Neural cell (in vitro differentiated cells): ENCODE measurements at regions not wholly inside any gene's neighbourhood (a gene's known extent, or its start where the extent isn't known, plus 50 kb on each side); places are given as distances from the start of the nearest gene placed in this dataset.

Source experiments
- H2AFZ ChIP-seq: fragments of 200-600, 300-800 bp; sonication (generic), shearing (Covaris generic); 2 replicates; pipeline ENCODE4 v1.6.0; 2014; ENCODE audit warnings: low read depth, mild to moderate bottlenecking, antibody characterized with exemption, low read length, moderate library complexity
- H3F3A ChIP-seq: fragments of 200-600 bp; shearing (Covaris generic); 2 replicates; pipeline ENCODE4 v1.6.1; 2016; ENCODE audit warnings: mild to moderate bottlenecking, moderate library complexity, mixed read lengths, antibody characterized with exemption, low read length; ENCODE audit not compliant: insufficient read depth, poor library complexity, severe bottlenecking
- H3K27ac ChIP-seq: fragments of 200-600, 300-800 bp; sonication (generic), shearing (Covaris generic); 2 replicates; pipeline ENCODE4 v1.5.1; 2014; ENCODE audit warnings: mild to moderate bottlenecking, low read length, moderate library complexity
- H3K27me3 ChIP-seq: fragments of 300-800, 200-600 bp; sonication (generic), shearing (Covaris generic); 2 replicates; pipeline ENCODE4 v1.6.0; 2014; ENCODE audit warnings: mild to moderate bottlenecking, low read depth, low read length, moderate library complexity; ENCODE audit not compliant: insufficient read depth
- H3K36me3 ChIP-seq: fragments of 300-800, 200-600 bp; sonication (generic), shearing (Covaris generic); 2 replicates; pipeline ENCODE4 v1.5.1; 2014; ENCODE audit warnings: mild to moderate bottlenecking, antibody characterized with exemption, low read length, moderate library complexity; ENCODE audit not compliant: insufficient read depth
- H3K4me2 ChIP-seq: fragments of 300-800, 200-600 bp; sonication (generic), shearing (Covaris generic); 2 replicates; pipeline ENCODE4 v1.6.0; 2014; ENCODE audit warnings: mild to moderate bottlenecking, low read length
- H3K4me3 ChIP-seq: fragments of 300-800, 200-600 bp; sonication (generic), shearing (Covaris generic); 2 replicates; pipeline ENCODE4 v1.5.1; 2014; ENCODE audit warnings: mild to moderate bottlenecking, low read length, moderate library complexity
- H3K79me2 ChIP-seq: fragments of 200-600 bp; shearing (Covaris generic); replicated peaks from 2 replicates; pipeline ENCODE4 v1.6.0; 2014; ENCODE audit warnings: mild to moderate bottlenecking, low read length, moderate library complexity; ENCODE audit not compliant: insufficient read depth
- H3K9ac ChIP-seq: fragments of 300-800, 200-600 bp; sonication (generic), shearing (Covaris generic); 2 replicates; pipeline ENCODE4 v1.6.1; 2016; ENCODE audit warnings: mild to moderate bottlenecking, low read length, mixed read lengths
- H3K9me2 ChIP-seq: fragments of 200-600 bp; shearing (Covaris generic); 2 replicates; pipeline ENCODE4 v1.6.1; 2016; ENCODE audit warnings: mild to moderate bottlenecking, low read length, mixed read lengths; ENCODE audit not compliant: insufficient read depth
- H3K9me3 ChIP-seq: fragments of 200-600, 300-800 bp; sonication (generic), shearing (Covaris generic); 2 replicates; pipeline ENCODE4 v1.6.1; 2016; ENCODE audit warnings: mild to moderate bottlenecking, mixed run types, low read length, moderate library complexity, mixed read lengths
- H4K20me1 ChIP-seq: fragments of 200-600 bp; shearing (Covaris generic); 2 replicates; pipeline ENCODE4 v1.6.1; 2016; ENCODE audit warnings: mild to moderate bottlenecking, mixed run types; ENCODE audit not compliant: insufficient read depth
- EP300 ChIP-seq: fragments of 450-650 bp; conservative IDR thresholded peaks from 2 replicates; pipeline ENCODE4 v1.6.1; 2014; ENCODE audit warnings: antibody characterized with exemption, mild to moderate bottlenecking, moderate library complexity; ENCODE audit not compliant: poor library complexity, severe bottlenecking
- EZH2 ChIP-seq: fragments of 200-600, 300-800 bp; shearing (Covaris generic), sonication (generic); IDR thresholded peaks from 2 replicates; pipeline ENCODE4 v1.6.1; 2014; ENCODE audit warnings: antibody characterized with exemption, low read length, borderline replicate concordance, mild to moderate bottlenecking; ENCODE audit not compliant: insufficient read depth, poor library complexity, severe bottlenecking
- MXI1 ChIP-seq: fragments of 450-650 bp; conservative IDR thresholded peaks from 2 replicates; pipeline ENCODE4 v1.6.1; 2014; ENCODE audit warnings: antibody characterized with exemption, mild to moderate bottlenecking; ENCODE audit not compliant: poor library complexity, severe bottlenecking
- POLR2AphosphoS5 ChIP-seq: IDR thresholded peaks from 2 replicates; pipeline ENCODE4 v1.6.1; 2012
- RAD21 ChIP-seq: fragments of 450-650 bp; conservative IDR thresholded peaks from 2 replicates; pipeline ENCODE4 v1.6.1; 2014; ENCODE audit warnings: antibody characterized with exemption, mild to moderate bottlenecking, moderate library complexity
- SMC3 ChIP-seq: fragments of 450-650 bp; conservative IDR thresholded peaks from 2 replicates; pipeline ENCODE4 v1.6.1; 2014; ENCODE audit warnings: antibody characterized with exemption, mild to moderate bottlenecking, moderate library complexity; ENCODE audit not compliant: poor library complexity
- TAF1 ChIP-seq: IDR thresholded peaks from 2 replicates; pipeline ENCODE4 v1.6.1; 2012; ENCODE audit warnings: low read depth
- TF ChIP-seq, protein P1 (sequence below): fragments of 450-650 bp; IDR thresholded peaks from 2 replicates; pipeline ENCODE4 v1.5.1; 2014; ENCODE audit warnings: antibody characterized with exemption, mild to moderate bottlenecking, moderate library complexity; ENCODE audit not compliant: poor library complexity, severe bottlenecking
- TF ChIP-seq, protein P2 (sequence below): IDR thresholded peaks from 2 replicates; pipeline ENCODE4 v1.6.1; 2012; ENCODE audit warnings: borderline replicate concordance

DNA sequence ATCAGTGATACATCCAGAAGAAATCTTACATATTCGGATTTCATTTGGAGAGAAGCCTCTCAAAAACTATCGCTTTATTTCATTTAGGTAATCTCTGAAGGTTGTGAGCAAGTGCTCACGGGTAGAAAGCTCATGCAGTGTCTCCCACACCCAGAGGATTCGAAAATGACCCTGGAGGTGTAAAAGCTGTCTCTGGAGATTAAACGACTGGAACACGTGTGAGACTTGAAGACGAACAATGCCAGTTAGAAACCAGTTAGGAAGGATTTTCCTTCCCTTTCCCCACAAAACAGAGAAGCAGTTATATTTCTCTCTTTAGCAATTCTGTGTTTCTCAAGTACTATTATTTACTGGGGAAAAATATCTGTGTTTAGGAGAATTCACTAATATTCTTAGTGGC is 92.5 kb upstream of the CD55 start:
- no peaks in the 10 kb centered on the region for H3K36me3 ChIP-seq
- H4K20me1 ChIP-seq = no peaks in the 10 kb centered on the region
- no peaks in the 10 kb centered on the region for H3K79me2 ChIP-seq
- no peaks in the 10 kb centered on the region for H3K9me2 ChIP-seq
- H3K9me3 ChIP-seq = no peaks in the 10 kb centered on the region
- no peaks in the 10 kb centered on the region for H3F3A ChIP-seq
- no peak overlapping the region for H3K27ac ChIP-seq
- no peak overlapping the region for H3K4me2 ChIP-seq
- no peak overlapping the region for H3K9ac ChIP-seq
- TF ChIP-seq RAD21 (no peak), EZH2 (no peak), SMC3 (no peak), EP300 (no peak), MXI1 (no peak), TAF1 (no peak)
- TF ChIP-seq, protein P1, sequence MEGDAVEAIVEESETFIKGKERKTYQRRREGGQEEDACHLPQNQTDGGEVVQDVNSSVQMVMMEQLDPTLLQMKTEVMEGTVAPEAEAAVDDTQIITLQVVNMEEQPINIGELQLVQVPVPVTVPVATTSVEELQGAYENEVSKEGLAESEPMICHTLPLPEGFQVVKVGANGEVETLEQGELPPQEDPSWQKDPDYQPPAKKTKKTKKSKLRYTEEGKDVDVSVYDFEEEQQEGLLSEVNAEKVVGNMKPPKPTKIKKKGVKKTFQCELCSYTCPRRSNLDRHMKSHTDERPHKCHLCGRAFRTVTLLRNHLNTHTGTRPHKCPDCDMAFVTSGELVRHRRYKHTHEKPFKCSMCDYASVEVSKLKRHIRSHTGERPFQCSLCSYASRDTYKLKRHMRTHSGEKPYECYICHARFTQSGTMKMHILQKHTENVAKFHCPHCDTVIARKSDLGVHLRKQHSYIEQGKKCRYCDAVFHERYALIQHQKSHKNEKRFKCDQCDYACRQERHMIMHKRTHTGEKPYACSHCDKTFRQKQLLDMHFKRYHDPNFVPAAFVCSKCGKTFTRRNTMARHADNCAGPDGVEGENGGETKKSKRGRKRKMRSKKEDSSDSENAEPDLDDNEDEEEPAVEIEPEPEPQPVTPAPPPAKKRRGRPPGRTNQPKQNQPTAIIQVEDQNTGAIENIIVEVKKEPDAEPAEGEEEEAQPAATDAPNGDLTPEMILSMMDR = no peak
- TF ChIP-seq, protein P2, sequence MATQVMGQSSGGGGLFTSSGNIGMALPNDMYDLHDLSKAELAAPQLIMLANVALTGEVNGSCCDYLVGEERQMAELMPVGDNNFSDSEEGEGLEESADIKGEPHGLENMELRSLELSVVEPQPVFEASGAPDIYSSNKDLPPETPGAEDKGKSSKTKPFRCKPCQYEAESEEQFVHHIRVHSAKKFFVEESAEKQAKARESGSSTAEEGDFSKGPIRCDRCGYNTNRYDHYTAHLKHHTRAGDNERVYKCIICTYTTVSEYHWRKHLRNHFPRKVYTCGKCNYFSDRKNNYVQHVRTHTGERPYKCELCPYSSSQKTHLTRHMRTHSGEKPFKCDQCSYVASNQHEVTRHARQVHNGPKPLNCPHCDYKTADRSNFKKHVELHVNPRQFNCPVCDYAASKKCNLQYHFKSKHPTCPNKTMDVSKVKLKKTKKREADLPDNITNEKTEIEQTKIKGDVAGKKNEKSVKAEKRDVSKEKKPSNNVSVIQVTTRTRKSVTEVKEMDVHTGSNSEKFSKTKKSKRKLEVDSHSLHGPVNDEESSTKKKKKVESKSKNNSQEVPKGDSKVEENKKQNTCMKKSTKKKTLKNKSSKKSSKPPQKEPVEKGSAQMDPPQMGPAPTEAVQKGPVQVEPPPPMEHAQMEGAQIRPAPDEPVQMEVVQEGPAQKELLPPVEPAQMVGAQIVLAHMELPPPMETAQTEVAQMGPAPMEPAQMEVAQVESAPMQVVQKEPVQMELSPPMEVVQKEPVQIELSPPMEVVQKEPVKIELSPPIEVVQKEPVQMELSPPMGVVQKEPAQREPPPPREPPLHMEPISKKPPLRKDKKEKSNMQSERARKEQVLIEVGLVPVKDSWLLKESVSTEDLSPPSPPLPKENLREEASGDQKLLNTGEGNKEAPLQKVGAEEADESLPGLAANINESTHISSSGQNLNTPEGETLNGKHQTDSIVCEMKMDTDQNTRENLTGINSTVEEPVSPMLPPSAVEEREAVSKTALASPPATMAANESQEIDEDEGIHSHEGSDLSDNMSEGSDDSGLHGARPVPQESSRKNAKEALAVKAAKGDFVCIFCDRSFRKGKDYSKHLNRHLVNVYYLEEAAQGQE = no peak
- no peak overlapping the region for H3K4me3 ChIP-seq
- H2AFZ ChIP-seq = no peak overlapping the region
- no peaks in the 10 kb centered on the region for H3K27me3 ChIP-seq

DNA sequence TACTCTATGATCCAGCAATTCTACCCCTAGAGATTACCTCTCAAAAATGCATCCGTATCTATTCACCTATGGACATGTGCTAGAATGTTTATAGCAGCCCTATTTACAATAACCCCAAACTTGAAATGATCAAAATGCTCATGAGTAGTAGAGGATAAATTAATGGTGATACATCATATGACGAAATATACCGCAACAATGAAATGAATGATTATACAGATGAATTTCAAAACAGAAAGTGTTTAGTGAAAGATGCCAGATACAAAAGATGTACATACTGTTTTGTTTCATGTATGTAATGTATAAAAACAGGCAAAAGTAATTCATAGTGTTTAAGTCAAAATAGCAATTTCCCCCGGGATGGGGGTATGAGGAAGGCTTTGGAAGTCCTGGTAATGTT is 91.0 kb upstream of the CD55 start:
- Histone ChIP-seq H3K9me3 (no peaks in the 10 kb centered on the region), H3K4me3 (no peak overlapping the region), H3K79me2 (no peaks in the 10 kb centered on the region), H3K27ac (no peak overlapping the region), H3K36me3 (no peaks in the 10 kb centered on the region), H3K9me2 (no peaks in the 10 kb centered on the region), H3F3A (no peaks in the 10 kb centered on the region), H3K27me3 (no peaks in the 10 kb centered on the region), H3K4me2 (no peak overlapping the region), H3K9ac (no peak overlapping the region), H2AFZ (no peak overlapping the region), H4K20me1 (no peaks in the 10 kb centered on the region)
- TF ChIP-seq POLR2AphosphoS5 (no peak), SMC3 (no peak), TAF1 (no peak), EP300 (no peak), MXI1 (no peak), EZH2 (no peak), RAD21 (no peak)
- TF ChIP-seq, protein P1 = no peak
- TF ChIP-seq, protein P2 = no peak
